Astrocyte of the spinal cord (primary cell): ENCODE measurements at regions not wholly inside any gene's neighbourhood (a gene's known extent, or its start where the extent isn't known, plus 50 kb on each side); places are given as distances from the start of the nearest gene placed in this dataset.

Experiments used
- DNase-seq: peaks from one replicate; pipeline ENCODE4 v3.0.0; 2011; ENCODE audit warnings: low read depth, low spot score
- H3K4me3 ChIP-seq: 2 replicates; pipeline ENCODE4 v1.5.1; 2011; ENCODE audit warnings: low read depth, mild to moderate bottlenecking, low read length, moderate library complexity
- in situ Hi-C: cut with HindIII; loops from 2 replicates; pipeline ENCODE4 v1.10.0; 2017; ENCODE audit warnings: low sequenced_read_pairs
- TF ChIP-seq, protein P1 (sequence below): IDR thresholded peaks from 2 replicates; pipeline ENCODE4 v1.5.1; 2012; ENCODE audit warnings: low read depth, mild to moderate bottlenecking, low read length, inconsistent platforms

DNA sequence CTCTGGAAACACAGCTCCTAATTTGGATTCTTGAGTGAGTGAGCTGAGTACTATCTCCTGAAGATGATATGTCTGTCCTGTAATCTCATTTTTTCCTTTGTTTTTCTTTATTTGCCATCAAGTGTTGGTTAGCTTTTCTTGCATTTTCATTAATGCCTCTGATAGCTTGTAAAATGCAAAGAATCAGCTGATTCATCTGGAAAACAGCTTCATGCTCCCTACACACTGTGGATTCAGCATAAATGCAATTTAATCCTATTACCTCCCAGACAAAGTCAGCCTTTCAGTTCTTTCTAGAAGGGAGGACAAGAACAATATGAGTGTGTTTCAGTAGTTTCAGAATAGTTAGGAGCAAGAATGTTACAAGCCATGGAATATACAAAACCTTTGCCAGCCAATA is 79.4 kb downstream of the DACT1 start:
- TF ChIP-seq, protein P1, sequence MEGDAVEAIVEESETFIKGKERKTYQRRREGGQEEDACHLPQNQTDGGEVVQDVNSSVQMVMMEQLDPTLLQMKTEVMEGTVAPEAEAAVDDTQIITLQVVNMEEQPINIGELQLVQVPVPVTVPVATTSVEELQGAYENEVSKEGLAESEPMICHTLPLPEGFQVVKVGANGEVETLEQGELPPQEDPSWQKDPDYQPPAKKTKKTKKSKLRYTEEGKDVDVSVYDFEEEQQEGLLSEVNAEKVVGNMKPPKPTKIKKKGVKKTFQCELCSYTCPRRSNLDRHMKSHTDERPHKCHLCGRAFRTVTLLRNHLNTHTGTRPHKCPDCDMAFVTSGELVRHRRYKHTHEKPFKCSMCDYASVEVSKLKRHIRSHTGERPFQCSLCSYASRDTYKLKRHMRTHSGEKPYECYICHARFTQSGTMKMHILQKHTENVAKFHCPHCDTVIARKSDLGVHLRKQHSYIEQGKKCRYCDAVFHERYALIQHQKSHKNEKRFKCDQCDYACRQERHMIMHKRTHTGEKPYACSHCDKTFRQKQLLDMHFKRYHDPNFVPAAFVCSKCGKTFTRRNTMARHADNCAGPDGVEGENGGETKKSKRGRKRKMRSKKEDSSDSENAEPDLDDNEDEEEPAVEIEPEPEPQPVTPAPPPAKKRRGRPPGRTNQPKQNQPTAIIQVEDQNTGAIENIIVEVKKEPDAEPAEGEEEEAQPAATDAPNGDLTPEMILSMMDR, result no peak
- no peak overlapping the region for H3K4me3 ChIP-seq
- in situ Hi-C loops, result no loop called here
- no peak for DNase-seq

DNA sequence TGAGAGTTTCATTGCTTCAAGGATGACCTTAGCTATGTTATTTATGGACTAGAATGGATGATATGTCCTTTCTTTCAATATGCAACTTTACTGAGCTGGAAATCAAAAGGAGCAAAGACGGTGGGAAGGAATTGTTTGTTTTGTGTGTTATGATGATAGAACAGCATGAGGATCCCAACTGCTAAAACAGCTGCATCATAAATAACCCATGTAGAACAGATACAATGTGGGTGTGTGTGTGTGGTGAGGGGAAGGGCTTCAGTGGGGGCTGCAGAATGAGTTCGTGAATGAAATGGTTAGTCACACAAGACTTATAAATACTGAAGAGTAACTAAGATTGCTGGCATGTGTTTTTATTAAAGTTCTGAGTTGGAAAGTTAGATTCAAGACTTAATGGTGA is 80.1 kb downstream of the DACT1 start:
- TF ChIP-seq, protein P1, result no peak
- DNase-seq, result no peak
- in situ Hi-C loops, result no loop called here

DNA sequence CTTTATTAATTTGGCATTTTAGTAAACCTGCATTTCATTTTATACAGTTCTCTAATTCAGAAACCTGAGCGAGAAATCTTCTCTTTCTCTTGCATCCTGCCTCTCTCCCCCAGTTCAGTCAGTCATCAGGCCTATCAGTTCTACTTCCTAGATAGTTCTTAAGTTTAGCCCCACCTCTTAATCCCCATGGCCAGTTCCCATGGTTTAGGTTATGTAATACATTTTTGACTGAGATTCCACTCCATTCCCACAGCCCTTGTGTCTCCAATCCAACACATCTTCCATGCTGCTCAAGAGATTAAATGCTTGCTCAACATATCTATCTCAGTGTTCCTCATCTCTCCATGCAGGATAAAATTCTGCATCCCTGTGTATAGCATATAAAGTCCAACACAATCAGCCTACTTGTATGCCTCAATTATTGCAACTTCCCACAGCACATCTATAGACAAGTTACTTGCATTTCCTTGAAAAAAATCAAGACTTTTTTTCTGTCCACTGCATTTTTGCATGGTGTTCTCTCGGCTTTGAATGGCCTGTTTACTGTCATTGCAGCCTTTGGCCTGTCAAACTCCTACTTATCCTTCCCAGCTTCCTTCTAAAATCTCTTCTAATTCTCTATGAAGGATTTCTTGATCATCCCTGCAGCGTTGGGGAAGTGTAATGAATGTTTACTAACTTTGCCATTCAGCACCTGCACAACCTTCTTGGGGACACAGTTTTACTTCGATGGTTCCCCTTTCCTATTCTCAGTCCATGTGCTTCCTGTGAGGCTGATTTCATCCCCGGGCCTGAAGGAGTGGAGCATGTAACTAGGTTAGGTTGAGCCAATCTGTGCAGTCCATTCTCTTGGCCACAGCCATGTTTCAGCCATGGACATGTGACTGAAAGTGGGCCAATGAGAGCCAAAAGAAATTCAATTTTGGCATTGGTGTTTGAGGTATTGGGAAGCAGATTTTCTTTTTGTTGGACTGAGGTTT is 80.8 kb downstream of the DACT1 start:
- in situ Hi-C loops, result no loop called here
- TF ChIP-seq, protein P1, result no peak
- DNase-seq, result no peak

More for the DNA sequence above, 80.1 kb downstream of the DACT1 start:
- no peak overlapping the region for H3K4me3 ChIP-seq

DNA sequence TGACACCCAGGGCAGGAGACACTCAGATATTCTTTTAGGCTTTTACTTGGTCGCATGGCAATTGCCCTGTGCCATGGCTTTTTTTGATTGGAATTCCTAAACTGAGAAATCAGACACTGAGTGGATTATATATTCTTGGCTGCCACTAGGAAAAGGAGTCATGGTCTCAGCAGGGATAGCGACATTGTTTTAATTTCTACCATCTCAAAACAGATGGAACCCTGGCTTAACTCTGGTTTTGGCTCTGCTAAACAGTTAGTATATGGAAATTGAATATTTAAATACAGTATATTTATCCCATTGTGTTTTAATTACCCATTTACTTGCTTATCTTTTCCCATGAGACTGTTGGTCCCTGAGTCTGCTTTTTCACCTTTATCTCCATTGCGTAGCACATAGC is 84.0 kb downstream of the DACT1 start:
- TF ChIP-seq, protein P1, result no peak
- in situ Hi-C loops, result no loop called here
- no peak for DNase-seq
- H3K4me3 ChIP-seq, result no peak overlapping the region

More for the DNA sequence above, 80.8 kb downstream of the DACT1 start:
- no peak overlapping the region for H3K4me3 ChIP-seq

DNA sequence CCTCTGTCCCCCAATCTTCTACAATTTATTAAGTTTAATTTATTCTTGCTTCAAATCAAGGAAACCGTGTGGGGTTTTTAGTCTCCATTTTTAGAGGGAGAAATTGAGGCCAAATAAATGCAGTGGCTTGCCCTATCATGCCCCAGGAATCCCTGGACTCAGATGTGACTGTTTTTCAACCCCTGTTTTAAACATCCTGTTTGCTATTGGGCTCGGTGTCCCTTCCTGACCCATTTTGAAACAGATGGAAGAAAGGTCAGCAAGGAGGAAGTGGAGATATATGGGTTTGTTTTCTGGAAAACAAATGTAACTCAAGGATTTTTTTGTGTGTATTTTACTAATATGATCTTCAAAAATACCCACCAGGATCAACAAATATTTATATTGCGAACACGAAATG is 84.7 kb downstream of the DACT1 start:
- TF ChIP-seq, protein P1, result no peak
- DNase-seq, result no peak
- in situ Hi-C loops, result no loop called here
- no peak overlapping the region for H3K4me3 ChIP-seq

DNA sequence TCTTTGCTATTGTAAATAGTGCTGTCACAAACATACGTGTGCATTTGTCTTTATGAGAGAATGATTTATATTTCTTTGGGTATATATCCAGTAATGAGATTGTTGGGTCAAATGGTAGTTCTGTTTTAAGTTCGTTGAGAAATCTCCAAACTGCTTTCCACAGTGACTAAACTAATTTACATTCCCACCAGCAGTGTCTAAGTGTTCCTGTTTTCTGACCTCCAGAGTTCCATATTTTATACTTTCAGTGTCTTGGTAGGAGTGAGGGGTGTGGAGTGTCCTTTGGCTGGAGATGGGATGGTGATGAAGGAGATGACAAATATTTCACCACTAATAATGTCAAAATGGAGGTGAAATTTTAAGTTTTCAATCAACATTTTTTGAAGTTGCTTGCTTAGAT is 86.4 kb downstream of the DACT1 start:
- no peak overlapping the region for H3K4me3 ChIP-seq
- TF ChIP-seq, protein P1, result no peak
- no peak for DNase-seq
- in situ Hi-C loops, result no loop called here
